ENCODE measurements at regions not wholly inside any gene's neighbourhood (a gene's known extent, or its start where the extent isn't known, plus 50 kb on each side); places are given as distances from the start of the nearest gene placed in this dataset.

DNA sequence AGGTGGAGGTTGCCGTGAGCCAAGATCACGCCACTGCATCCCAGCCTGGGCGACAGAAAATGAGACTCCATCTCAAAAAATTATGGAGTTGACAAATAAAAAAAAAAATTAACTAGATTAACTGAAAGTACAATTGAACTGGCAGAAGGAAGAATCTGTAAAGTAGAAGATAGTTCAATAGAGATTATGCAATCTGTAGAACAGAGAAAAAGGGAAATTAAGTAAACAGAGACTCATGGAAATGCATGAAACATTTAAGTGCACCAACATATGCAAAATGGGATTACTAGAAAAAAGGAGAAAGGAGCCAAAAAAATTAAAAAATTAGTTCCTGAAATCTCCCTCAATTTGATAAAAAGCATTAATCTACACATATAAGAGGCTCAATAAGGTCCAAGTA, 188.8 kb upstream of the KHDRBS2 start:
- no peak for DNase-seq

DNA sequence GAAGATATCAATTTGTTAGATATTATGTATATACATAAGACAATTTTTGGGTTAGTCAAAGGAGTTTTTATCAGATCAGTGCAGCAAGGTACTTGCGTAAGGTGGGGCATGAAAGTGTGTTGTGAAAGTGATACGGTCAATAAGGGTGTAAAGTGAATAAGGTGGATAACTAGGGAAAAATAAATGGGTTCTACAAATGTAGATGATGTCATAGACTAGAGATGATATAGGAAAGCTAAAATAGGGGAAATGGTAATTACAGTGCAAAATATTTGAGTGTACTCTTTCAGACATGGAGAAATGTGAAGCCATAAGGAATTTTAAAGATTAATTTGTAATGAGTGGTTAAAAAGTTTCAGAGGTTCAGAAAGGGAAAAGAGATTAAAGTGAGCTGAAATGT, 180.6 kb upstream of the KHDRBS2 start:
- DNase-seq, result no peak

GRCh38 chr6:62465206-62465605, 179.2 kb upstream of the KHDRBS2 start:
- DNase-seq, result no peak

DNA sequence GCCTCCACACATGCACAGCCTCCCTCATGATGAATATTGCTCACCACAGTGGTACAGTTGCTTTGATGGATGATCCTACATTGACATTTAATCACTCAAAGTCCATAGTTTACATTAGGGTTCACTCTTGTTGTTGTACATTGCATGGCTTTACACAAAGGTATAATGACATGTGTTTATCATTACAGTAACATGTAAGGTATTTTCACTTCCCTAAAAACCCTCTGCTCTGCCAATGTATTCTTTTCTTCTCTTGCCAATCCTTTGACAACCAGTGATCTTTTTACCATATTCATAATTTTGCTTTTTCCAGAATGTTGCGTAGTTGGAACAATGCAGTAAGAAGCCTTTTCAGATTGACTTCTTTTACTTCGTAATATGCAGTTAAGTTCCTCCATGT, 166.6 kb upstream of the KHDRBS2 start:
- DNase-seq, result no peak

DNA sequence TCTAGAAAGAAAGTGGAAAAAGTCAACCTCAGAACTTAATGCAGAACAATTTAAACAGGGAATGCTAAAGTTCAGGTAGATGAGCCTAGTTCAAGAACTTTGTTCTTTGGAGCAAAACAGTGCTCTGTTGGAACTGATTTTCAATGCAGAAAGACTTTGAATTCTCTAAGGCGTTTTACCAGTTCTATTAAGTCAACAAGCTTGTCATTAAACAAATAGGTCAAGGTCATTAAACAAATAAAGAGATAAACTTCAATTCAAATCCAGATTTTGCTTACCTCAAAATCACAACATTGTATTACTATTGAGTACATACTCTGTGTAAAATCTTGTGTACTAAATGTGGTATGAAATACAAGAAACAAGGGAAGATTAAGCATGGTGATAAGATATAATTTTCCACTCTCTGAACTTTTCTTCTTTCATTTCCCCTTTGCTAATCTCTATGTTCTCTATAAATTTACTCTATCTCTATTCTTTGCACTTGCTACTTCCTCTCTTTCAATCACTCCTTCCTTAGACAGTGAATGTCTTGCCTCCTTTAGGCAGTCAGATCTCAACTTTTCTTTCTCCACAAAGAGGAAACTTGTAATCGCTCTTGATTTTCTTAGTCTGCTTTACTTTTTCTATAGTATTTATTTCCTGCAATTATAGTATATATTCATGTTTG, 160.8 kb upstream of the KHDRBS2 start:
- no peak for DNase-seq

GRCh38 chr6:62445521-62445920, 159.5 kb upstream of the KHDRBS2 start:
- DNase-seq, result no peak

DNA sequence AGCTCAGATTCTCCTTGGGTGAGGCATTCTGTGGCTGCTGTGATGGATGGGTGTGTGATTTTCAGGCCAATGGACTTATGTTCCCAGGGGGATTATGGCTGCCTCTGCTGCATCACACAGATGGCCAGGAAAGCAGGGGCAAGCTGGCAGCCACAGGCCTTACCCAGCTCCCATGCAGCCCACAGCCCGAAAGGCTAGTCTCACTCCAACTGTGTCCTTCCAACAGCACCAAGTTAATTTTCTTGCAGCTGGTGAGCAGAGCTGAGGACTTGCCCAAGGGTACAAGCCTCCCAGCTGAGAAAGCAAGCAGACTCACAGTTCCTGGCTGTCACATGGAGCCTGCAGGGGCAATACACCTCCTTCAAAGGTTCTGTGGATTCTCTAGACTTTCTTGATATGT, 155.2 kb upstream of the KHDRBS2 start:
- no peak for DNase-seq

GRCh38 chr6:62429781-62430180, 143.8 kb upstream of the KHDRBS2 start:
- DNase-seq, result no peak

DNA sequence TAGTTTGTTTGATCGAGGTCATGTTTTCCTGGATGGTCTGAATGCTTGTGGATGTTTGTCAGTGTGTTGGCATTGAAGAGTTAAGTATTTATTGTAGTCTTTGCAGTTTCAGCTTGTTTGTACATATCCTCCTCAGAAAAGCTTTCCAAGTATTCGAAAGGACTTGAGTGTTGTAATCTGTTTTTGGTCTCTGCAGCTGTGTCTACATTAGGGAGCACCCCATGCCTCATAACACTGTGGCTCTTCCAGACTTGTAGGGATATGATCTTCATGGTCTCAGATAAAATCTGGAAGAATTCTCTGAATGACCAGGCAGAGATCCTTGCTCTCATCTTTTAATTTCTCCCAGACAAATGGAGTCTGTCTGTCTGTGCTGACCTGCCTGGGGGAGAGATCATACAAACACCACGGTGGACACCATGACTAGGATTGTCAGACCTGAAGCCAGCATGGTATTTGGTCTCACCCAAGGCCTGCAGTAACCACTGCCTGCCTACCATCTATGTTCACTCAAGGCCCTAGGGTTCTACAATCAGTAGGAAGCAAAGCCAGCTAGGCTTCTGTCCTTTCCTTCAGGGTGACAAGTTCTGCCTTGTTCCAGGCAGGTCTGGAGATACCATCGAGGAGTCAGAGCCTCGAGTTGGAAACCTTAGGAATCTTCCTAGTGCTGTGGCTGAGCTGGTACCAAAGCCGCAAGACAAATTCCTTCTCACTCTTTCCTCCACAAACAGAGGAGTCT, 114.7 kb upstream of the KHDRBS2 start:
- no peak for DNase-seq

- DNase-seq, result no peak
Observed at GRCh38 chr6:62393608-62394007, 107.6 kb upstream of the KHDRBS2 start.

- DNase-seq, result no peak
Observed at GRCh38 chr6:62392291-62392690, 106.3 kb upstream of the KHDRBS2 start.

- DNase-seq, result no peak
Observed at GRCh38 chr6:62391358-62391757, 105.3 kb upstream of the KHDRBS2 start.

DNA sequence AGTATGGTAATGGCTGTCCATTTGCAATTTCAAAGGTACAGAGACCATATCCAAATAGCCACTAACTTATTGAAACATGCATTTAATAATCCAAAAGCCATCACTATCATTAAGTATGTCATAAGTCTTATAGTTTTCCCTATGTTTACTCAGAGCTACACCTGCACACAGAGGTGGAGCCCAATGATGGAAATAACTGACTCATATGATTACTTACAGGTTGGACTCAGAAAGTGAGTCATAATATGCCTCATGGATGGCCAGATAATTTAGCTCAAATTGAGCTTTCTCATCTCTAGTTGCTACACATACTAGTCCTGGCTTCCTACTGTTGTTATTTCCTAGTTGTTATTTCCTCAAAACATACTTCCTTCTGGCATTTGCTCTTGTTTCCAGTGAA, 104.4 kb upstream of the KHDRBS2 start:
- DNase-seq, result no peak

DNA sequence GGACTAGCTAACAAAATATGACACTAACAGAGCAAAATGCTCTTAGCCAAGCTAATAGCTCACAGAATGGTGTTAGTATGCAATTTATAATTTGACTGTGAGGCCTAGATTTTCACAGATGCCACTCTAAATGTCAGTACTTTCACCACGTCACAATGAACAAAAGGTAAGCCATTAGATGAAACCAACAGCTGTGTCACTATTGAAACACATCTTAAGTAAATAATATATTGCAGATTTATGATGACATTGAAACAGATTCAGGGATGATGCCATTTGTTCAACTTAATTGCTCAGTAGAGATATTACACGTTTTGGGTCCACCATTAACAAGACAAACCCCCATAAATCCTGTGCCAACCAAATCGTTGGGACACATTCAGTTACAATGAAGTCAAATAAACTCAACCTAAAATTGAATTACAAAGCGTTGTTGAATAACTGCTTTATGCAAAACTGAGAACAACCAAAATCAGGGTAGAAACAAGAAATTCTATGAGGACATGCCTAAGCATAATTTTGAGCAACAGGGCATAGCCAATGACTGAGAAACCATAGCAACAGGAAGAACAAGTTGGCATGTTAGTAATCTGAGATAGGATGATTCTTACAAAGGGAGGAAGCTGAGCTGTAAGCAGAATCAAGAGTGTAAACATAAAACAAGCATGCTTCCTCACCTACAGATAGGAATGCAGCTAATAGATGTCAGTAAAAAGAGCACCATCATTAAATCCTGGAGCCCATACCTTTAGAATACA, 85.6 kb upstream of the KHDRBS2 start:
- DNase-seq, result no peak

DNA sequence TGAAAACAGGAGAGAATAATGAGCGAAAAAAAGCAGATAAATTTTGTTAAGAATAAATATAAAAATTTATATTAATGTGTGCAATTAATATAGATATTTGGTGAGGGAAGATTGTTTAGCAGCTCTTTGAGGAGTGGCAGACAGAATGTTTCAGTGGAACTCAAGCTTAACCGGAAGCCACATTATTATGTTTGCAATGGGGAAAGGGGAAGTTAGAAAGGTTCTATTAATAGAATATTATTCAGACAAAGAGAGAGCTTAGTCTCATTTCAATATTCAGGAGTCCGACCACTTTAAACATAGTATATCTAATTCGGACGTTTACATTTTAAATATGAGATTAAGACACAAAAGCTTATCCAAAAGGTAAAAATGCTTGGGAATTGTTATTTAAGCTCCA, 81.6 kb upstream of the KHDRBS2 start:
- DNase-seq, result no peak

DNA sequence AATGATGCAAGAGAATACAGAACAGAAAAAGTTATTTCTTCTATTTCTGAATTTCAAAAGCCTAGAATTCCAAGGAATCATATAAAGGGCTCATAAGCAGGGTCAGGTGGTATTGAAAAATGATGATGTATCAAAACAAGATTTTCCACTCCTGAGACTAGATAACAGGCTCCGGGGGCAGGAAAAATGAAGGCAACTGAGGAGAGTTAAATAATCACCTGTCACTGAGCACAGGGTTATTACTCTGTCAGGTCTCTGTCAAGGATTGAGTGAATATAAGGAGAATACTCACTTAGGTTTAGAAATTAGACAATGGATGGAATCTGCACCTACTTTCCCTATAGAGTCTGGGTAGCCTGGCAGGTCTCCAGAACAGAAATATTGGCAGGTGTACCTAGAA, 76.1 kb upstream of the KHDRBS2 start:
- no peak for DNase-seq

DNA sequence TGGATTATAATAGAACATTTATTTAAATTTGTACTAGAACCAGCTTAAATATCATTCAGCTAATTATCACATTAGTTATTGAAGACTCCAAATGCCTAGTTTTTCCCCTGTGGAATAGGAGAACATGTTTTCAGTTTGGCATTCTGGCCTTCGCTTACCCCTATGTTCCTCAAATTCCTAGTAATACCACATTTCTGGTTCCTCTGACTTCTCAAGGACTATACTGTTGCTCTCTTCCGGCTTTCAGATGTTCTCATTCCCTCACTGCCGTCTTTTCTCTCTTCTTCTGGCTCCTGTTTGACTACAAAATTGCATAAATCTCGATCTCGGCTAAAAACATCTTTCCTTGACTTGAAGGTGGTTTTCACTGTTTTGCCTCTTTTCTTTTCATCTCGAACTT, 71.8 kb upstream of the KHDRBS2 start:
- no peak for DNase-seq

DNA sequence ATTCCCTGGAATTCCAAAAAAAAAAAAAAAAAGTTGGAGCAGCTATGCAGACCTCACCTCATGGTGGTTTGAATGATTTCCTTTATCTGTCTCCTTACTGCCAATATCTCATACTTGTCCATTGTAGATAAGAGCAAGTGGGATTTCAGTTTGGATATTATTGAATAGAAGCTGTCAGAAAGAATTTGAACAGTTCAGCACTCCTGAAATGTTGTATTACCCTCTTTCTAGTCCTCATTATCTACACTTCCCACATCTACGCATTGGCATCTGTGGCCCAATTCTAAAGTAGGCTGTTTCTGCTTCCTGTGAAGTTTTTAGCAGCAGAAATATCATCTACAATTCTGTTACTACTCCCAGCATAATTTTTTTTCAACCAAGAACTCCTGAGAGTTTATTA, 68.2 kb upstream of the KHDRBS2 start:
- no peak for DNase-seq

DNA sequence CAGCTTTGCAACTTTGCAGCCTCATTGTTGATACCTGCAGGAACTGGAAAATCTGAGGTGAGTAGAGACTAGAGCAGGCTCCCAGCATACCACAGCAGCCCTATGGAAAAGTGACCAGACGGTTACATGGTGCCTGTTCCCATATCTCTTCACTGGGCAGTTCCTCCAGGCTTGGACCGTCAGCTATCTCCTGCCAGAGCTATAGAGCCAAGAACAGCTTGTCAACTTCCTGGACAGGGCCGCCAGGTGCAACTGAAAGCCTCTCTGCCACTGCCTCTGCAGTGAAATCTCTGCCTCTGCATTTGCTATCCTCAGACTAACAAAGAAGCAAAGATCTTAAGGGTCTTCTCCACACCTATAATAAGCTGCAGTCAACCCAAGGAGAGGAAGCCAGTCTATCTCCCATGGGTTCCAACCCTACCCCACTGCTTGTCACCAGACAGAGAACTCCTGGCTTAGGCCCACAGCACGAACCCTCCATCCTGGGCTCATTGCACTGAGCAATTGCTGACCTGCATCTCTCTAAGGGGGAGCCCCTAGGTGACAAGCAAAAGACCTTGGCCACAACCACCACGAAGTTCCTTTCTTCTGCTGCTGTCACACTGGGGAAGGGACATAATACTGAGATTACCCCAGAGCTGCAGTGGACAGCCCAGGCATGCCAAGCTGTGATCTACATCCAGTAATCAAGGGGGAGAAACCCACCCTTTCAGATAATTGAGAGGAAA, 60.1 kb upstream of the KHDRBS2 start:
- DNase-seq, result no peak

- no peak for DNase-seq
Observed at GRCh38 chr6:62345446-62345845, 59.4 kb upstream of the KHDRBS2 start.

DNA sequence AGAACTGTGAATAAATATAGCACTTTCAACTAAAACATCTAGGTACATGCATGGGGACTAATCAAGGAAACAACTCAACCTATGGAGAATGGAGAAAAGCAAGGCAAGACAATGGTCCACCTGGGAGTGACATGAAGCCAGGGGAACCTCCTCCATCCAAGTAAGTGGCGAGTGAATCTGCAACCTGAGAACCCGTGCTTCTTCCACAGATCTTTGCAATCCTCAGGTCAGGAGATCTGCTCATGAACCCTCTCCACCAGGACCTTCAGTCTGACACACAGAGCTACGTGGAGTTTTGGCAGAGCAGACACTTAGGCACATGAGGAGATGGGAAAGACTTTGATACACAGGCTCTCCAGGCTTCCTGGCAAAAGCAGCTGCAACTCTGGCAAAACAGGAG, 58.8 kb upstream of the KHDRBS2 start:
- no peak for DNase-seq

DNA sequence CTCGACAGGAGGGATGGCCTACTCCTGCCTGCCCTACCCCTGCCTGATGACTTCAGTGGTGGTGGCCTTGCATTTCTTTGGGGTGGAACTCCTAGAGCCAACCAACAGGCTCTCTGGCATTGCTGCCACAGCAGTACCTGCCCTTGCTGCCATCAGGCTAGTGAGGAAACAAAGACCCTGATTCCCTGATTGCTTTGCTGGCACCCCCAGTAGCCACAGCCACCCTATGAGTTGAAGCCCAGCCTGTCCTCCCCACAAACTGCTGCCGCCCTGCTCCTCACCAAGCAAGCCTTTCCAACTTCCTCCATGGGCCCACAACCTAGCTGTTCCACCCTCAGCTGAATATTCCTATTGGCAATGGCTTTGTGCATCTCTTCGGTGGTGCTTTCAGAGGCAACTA, 52.5 kb upstream of the KHDRBS2 start:
- DNase-seq, result no peak
